Fibroblast of lung (primary cell): ENCODE measurements at regions not wholly inside any gene's neighbourhood (a gene's known extent, or its start where the extent isn't known, plus 50 kb on each side); places are given as distances from the start of the nearest gene placed in this dataset.
"Not testable (repeated sequence)": the region's sequence is repeated elsewhere in the genome, so short reads cannot be mapped to it uniquely, and the experiment has no call there.

Source experiments
- CTCF ChIP-seq, 2 donors: IDR thresholded peaks in 1 of 2; conservative IDR thresholded peaks in 1 of 2; 1 replicate in 1 of 2; 2 replicates in 1 of 2; pipeline ENCODE4 v1.5.1; 2011 to 2012; ENCODE audit warnings: low read length in 2 of 2, control low read depth in 1 of 2, inconsistent platforms in 1 of 2, low read depth in 1 of 2, mild to moderate bottlenecking in 1 of 2
- EZH2 ChIP-seq: IDR thresholded peaks from 2 replicates; pipeline ENCODE4 v1.5.1; 2012; ENCODE audit warnings: low read length, control low read depth, mild to moderate bottlenecking; ENCODE audit errors: missing control alignments

GRCh38 chr6:58139746-58140145 lies 822.3 kb downstream of the PRIM2 start:
- TF ChIP-seq CTCF (conservative IDR thresholded peaks at IDR 0.05 in 1 of 2, IDR thresholded peaks at IDR 0.05 in 1 of 2; ENCODE audit: low read depth in 1 of 2, low read length in 2 of 2); EZH2: not testable (repeated sequence)
